Mucosa of descending colon (tissue), 3 donors: ENCODE measurements at regions not wholly inside any gene's neighbourhood (a gene's known extent, or its start where the extent isn't known, plus 50 kb on each side); places are given as distances from the start of the nearest gene placed in this dataset.

ENCODE experiments used
- ATAC-seq: fragments of 200-7000 bp; cut with Tn5 transposase; one replicate; pipeline ENCODE4 v1.9.1; 2020; ENCODE audit warnings: mild to moderate bottlenecking, moderate library complexity
- DNase-seq, 3 donors: peaks; one replicate each; pipeline ENCODE4 v3.0.0-alpha.2; 2020
- H3K36me3 ChIP-seq: fragments of 200-600 bp; one replicate; pipeline ENCODE4 v1.8.0; 2021; ENCODE audit warnings: low read depth, mild to moderate bottlenecking
- H3K4me1 ChIP-seq: fragments of 200-600 bp; one replicate; pipeline ENCODE4 v1.8.0; 2021; ENCODE audit warnings: low read depth, mild to moderate bottlenecking
- H3K4me3 ChIP-seq: fragments of 200-600 bp; one replicate; pipeline ENCODE4 v1.8.0; 2021; ENCODE audit warnings: mild to moderate bottlenecking
- H3K9me3 ChIP-seq: fragments of 200-600 bp; one replicate; pipeline ENCODE4 v1.8.0; 2021; ENCODE audit warnings: mild to moderate bottlenecking
- intact Hi-C, 2 donors: fragments of 100-400 bp; cut with DNase I in 1 of 2; cut with micrococcal nuclease in 1 of 2; formaldehyde crosslinking; loops; one replicate each; pipeline versions ENCODE4 v1.11.0 to v1.11.1; 2022; cut with DNase I, micrococcal nuclease
- TF ChIP-seq, protein P1 (sequence below): fragments of 200-600 bp; IDR thresholded peaks from one replicate; pipeline ENCODE4 v1.8.0; 2022; ENCODE audit warnings: antibody characterized with exemption, mild to moderate bottlenecking
- donor health status: DM: no; HTN: no; CAD: no; lungs with moderate emphysema.
- donor health status: DM: no; HTN: no; CAD: no.
- donor health status: DM: no; HTN: yes; CAD: no.

DNA sequence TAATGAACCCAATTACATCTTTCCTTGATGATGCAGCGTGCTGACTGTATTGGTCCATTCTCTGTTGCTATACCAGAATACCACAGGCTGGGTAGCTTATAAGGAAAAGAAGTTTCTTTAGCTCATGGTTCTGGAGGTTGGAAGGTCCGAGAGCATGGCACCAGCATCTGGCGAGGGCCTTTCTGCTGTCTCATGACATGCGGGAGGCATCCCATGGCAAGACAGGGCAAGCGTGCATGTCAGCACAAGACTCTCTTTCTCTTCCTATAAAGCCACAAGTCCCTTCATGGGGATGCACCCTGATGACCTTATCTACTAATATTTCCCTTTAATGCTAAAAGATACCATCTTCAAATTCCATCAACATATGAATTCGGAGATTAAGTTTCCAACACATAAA, 122.8 kb upstream of the FHL2 start:
- Histone ChIP-seq H3K4me1 (peaks cover 10% of the 10 kb centered on the region), H3K4me3 (no peak overlapping the region), H3K9me3 (no peaks in the 10 kb centered on the region), H3K36me3 (no peaks in the 10 kb centered on the region)
- no peak for DNase-seq
- no peak for ATAC-seq
- TF ChIP-seq, protein P1, sequence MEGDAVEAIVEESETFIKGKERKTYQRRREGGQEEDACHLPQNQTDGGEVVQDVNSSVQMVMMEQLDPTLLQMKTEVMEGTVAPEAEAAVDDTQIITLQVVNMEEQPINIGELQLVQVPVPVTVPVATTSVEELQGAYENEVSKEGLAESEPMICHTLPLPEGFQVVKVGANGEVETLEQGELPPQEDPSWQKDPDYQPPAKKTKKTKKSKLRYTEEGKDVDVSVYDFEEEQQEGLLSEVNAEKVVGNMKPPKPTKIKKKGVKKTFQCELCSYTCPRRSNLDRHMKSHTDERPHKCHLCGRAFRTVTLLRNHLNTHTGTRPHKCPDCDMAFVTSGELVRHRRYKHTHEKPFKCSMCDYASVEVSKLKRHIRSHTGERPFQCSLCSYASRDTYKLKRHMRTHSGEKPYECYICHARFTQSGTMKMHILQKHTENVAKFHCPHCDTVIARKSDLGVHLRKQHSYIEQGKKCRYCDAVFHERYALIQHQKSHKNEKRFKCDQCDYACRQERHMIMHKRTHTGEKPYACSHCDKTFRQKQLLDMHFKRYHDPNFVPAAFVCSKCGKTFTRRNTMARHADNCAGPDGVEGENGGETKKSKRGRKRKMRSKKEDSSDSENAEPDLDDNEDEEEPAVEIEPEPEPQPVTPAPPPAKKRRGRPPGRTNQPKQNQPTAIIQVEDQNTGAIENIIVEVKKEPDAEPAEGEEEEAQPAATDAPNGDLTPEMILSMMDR = no peak
- intact Hi-C loops = loop anchor here in 1 of 2 donors (5.0 kb wide), 1 partner anchor 149 kb away; no protein-coding TSS in a partner anchor

DNA sequence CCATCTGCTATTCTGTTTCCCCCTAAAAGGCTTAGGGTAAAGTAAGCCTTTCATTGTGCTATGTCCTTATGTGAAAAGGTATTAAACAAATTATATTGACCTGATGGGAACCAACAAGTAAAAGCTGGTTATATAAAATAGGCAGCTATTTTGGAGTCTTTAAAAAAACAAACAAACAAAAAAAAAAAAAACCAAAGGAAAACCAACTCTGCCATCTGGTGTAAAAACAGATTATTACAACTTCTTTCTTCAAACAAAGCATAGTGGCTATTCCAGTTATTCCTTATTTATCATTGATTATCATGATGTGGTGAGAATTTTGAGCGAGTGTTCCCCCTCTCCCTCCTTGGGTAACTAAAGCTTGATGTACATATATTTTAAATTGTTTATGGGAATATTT, 122.3 kb upstream of the FHL2 start:
- intact Hi-C loops = loop anchor here in 1 of 2 donors (5.0 kb wide), 1 partner anchor 149 kb away; no protein-coding TSS in a partner anchor
- TF ChIP-seq, protein P1 = no peak
- H3K4me3 ChIP-seq = no peak overlapping the region
- H3K36me3 ChIP-seq = no peaks in the 10 kb centered on the region
- no peaks in the 10 kb centered on the region for H3K9me3 ChIP-seq
- DNase-seq (no peak), ATAC-seq (no peak)
- peaks cover 10% of the 10 kb centered on the region for H3K4me1 ChIP-seq

DNA sequence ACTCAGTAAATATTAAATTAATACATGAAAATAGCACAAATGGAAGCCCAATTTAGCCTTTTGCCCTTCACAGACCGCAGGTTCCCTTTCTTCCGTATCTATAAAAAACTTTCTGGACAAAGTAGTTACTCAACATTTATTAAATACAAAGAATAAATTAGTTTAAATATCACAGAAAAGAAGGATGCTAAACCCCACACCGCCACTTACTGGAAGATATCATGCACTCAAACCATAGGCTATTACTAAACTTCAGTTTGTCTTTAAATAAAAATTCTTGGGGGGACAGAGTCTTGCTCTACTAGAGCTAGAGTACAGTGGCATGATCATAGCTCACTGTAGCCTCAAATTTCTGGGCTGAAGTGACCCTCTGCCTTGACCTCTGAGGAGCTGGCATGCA, 120.7 kb upstream of the FHL2 start:
- ATAC-seq = no peak
- H3K4me1 ChIP-seq = peaks cover 10% of the 10 kb centered on the region
- no peaks in the 10 kb centered on the region for H3K9me3 ChIP-seq
- TF ChIP-seq, protein P1 = no peak
- H3K4me3 ChIP-seq = no peak overlapping the region
- no peaks in the 10 kb centered on the region for H3K36me3 ChIP-seq
- intact Hi-C loops = loop anchor here in 1 of 2 donors (5.0 kb wide), 1 partner anchor 152 kb away; no protein-coding TSS in a partner anchor
- no peak for DNase-seq

DNA sequence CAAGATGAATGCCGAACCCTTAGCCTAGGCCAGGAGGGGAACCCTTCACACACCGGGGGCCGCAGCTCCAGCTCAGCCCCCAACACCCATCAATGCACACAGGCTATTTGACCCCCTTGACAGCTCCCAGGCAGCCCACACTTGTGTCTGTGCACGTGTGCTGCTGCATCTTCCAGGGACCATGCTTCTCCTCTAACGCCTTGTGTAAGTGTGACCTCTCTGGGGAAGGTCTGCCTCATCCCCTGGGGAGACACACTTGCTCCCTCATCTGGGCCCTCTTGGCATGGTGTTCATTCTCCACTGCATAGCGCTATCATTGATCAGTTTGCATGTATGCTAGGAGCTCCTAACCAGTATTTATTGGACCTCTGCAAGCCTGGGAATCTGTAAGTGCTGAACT, 120.0 kb upstream of the FHL2 start:
- Histone ChIP-seq H3K4me3 (no peak overlapping the region), H3K4me1 (peaks cover 10% of the 10 kb centered on the region), H3K36me3 (no peaks in the 10 kb centered on the region), H3K9me3 (no peaks in the 10 kb centered on the region)
- ATAC-seq (peak; percentile 46), DNase-seq (peak in 1 of 3 donors; percentile 20)
- intact Hi-C loops = loop anchor here in 1 of 2 donors (5.0 kb wide), 1 partner anchor 152 kb away; no protein-coding TSS in a partner anchor
- TF ChIP-seq, protein P1 = no peak

DNA sequence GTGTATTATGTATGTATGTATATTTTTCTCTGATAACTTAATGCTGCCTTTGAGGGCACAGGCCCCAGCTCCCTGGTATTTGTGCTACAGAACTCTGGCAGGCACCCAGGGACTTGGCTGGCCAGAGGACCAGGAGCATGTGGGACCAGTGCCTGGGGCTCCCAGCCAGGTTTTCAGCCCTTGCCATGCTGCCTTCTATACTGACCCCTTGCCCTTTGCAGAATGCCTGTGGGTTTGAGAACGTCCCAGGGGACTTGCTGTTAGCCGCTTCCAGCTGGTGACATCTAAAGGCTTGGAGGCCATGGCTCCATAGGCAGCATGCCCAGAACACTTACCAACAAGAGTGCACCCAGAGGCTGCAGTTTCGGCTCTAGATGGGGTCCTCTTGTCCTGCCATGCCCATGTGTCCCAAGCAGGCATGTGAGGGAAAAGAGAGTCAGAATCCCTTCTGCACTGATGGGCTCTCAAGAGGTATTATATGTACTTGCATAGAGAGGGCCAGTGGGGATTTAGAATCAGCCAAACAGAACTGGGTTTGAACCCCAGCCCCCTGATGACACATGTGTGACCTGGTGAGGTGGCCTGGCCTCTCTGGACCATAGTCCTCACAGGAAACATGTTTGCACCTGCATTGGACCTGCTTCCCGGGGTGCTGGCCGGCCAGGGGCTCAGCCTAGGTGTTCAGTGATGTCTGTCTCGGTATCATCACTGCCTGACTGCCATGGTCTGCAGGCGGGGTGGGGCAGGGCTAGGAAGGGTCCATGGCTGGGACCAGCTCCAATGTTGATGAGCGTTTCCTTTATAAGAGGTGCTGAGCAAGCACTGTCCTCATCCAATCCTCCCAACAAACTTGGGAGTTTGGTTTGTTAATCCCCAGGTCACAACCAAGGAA, 119.2 kb upstream of the FHL2 start:
- peak; percentile 22 for ATAC-seq
- intact Hi-C loops = loop anchor here in 1 of 2 donors (5.0 kb wide), 1 partner anchor 151 kb away; no protein-coding TSS in a partner anchor
- DNase-seq = peak in 2 of 3 donors; percentile 29 to 41
- Histone ChIP-seq H3K4me3 (no peak overlapping the region), H3K9me3 (no peaks in the 10 kb centered on the region), H3K4me1 (peaks cover 10% of the 10 kb centered on the region), H3K36me3 (no peaks in the 10 kb centered on the region)
- TF ChIP-seq, protein P1 = no peak
